Globus pallidus (tissue), 1 donor: ENCODE measurements at regions not wholly inside any gene's neighbourhood (a gene's known extent, or its start where the extent isn't known, plus 50 kb on each side); places are given as distances from the start of the nearest gene placed in this dataset.
"Not testable (repeated sequence)": the region's sequence is repeated elsewhere in the genome, so short reads cannot be mapped to it uniquely, and the experiment has no call there.

ENCODE experiments used
- DNase-seq: peaks from one replicate; pipeline ENCODE4 v3.0.0-alpha.2; 2015; ENCODE audit warnings: low spot score

GRCh38 chr5:23721336-23721735 is 213.9 kb downstream of the PRDM9 start:
- no peak for DNase-seq

GRCh38 chr5:23727271-23727670 is 219.9 kb downstream of the PRDM9 start:
- DNase-seq = no peak

GRCh38 chr5:23730023-23730422 is 222.6 kb downstream of the PRDM9 start:
- no peak for DNase-seq

GRCh38 chr5:23740029-23740428 is 232.6 kb downstream of the PRDM9 start:
- DNase-seq = no peak

GRCh38 chr5:23742701-23743100 is 235.3 kb downstream of the PRDM9 start:
- DNase-seq = no peak

- no peak for DNase-seq
Measured at GRCh38 chr5:23755906-23756305, 248.5 kb downstream of the PRDM9 start.

- DNase-seq = no peak
Measured at GRCh38 chr5:23756779-23757178, 249.4 kb downstream of the PRDM9 start.

- no peak for DNase-seq
Measured at GRCh38 chr5:23763170-23763569, 255.8 kb downstream of the PRDM9 start.

- no peak for DNase-seq
Measured at GRCh38 chr5:23776684-23777083, 269.3 kb downstream of the PRDM9 start.

GRCh38 chr5:23800307-23800706 is 292.9 kb downstream of the PRDM9 start:
- not testable (repeated sequence) for DNase-seq

GRCh38 chr5:23820765-23821471 is 313.5 kb downstream of the PRDM9 start:
- peak; percentile 8 for DNase-seq

- no peak for DNase-seq
Measured at GRCh38 chr5:23823521-23823920, 316.1 kb downstream of the PRDM9 start.

- DNase-seq = no peak
Measured at GRCh38 chr5:23825196-23825595, 317.8 kb downstream of the PRDM9 start.

- DNase-seq = no peak
Measured at GRCh38 chr5:23840083-23840482, 332.7 kb downstream of the PRDM9 start.

GRCh38 chr5:23864786-23865185 is 357.4 kb downstream of the PRDM9 start:
- DNase-seq = no peak

- no peak for DNase-seq
Measured at GRCh38 chr5:23877847-23878246, 370.4 kb downstream of the PRDM9 start.

GRCh38 chr5:23884405-23885031 is 377.1 kb downstream of the PRDM9 start:
- no peak for DNase-seq

- no peak for DNase-seq
Measured at GRCh38 chr5:23893561-23893960, 386.2 kb downstream of the PRDM9 start.

- no peak for DNase-seq
Measured at GRCh38 chr5:23895614-23896013, 388.2 kb downstream of the PRDM9 start.

- no peak for DNase-seq
Measured at GRCh38 chr5:23930985-23931384, 423.6 kb downstream of the PRDM9 start.

- not testable (repeated sequence) for DNase-seq
Measured at GRCh38 chr5:23951261-23951928, 444.0 kb downstream of the PRDM9 start.

GRCh38 chr5:23963449-23963848 is 456.0 kb downstream of the PRDM9 start:
- DNase-seq = no peak

- DNase-seq = no peak
Measured at GRCh38 chr5:23977365-23977764, 470.0 kb downstream of the PRDM9 start.
